ENCODE measurements at regions not wholly inside any gene's neighbourhood (a gene's known extent, or its start where the extent isn't known, plus 50 kb on each side); places are given as distances from the start of the nearest gene placed in this dataset.
A peak's percentile ranks its signal among the peaks of the same experiment; 100 is the strongest.

- Histone ChIP-seq H3K27ac (peak overlapping the region; percentile 98), H3K27me3 (no peaks in the 10 kb centered on the region), H3K9me3 (no peaks in the 10 kb centered on the region), H3K4me3 (ENCODE audit: low read depth in 1 of 2, low read length in 1 of 2) (no peak overlapping the region), H3K4me1 (ENCODE audit: control insufficient read depth in 1 of 2, insufficient read depth in 1 of 2, low read depth in 1 of 2, low read length in 1 of 2) (peaks cover 46% of the 10 kb centered on the region in 2 experiments), H3K36me3 (no peaks in the 10 kb centered on the region)
- no peak for TF ChIP-seq CTCF (IDR thresholded peaks at IDR 0.05)
These were observed 80.4 kb upstream of the BCOR start for GRCh38 chrX:40177942-40178715.

DNA sequence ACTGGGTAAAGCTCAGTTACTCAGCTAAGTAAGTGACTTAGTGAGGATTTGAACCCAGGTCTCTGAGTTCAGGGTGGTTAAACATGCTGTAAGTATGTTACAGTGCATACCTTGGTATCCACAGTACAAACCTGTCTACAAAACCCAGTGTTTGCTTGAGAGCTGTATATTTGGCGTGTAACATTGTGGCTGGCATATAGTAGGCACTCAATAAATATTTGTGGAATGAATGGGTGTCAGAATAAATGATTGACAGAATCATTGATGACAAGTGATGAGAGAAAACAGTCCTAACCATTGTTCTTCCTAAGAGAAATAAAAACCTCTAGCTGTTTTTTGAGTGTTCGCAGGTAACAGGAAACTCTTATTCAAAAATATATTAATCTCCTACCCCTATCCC lies 79.7 kb upstream of the BCOR start:
- Histone ChIP-seq H3K27me3 (peaks cover 1% of the 10 kb centered on the region), H3K4me3 (ENCODE audit: low read depth in 1 of 2, low read length in 1 of 2) (peak overlapping the region; percentile 76 to 79), H3K4me1 (ENCODE audit: control insufficient read depth in 1 of 2, insufficient read depth in 1 of 2, low read depth in 1 of 2, low read length in 1 of 2) (peaks cover 52% of the 10 kb centered on the region in 2 experiments), H3K27ac (peak overlapping the region; percentile 98), H3K9me3 (no peaks in the 10 kb centered on the region), H3K36me3 (no peaks in the 10 kb centered on the region)
- no peak for TF ChIP-seq CTCF (IDR thresholded peaks at IDR 0.05)

- H3K4me3 ChIP-seq (ENCODE audit: low read depth in 1 of 2, low read length in 1 of 2) = peak overlapping the region; percentile 76 to 79
- no peaks in the 10 kb centered on the region for H3K9me3 ChIP-seq
- no peaks in the 10 kb centered on the region for H3K36me3 ChIP-seq
- peak overlapping the region; percentile 98 for H3K27ac ChIP-seq
- peaks cover 55 to 56% of the 10 kb centered on the region in 2 experiments for H3K4me1 ChIP-seq (ENCODE audit: control insufficient read depth in 1 of 2, insufficient read depth in 1 of 2, low read depth in 1 of 2, low read length in 1 of 2)
- no peak for TF ChIP-seq CTCF (IDR thresholded peaks at IDR 0.05)
- peaks cover 5% of the 10 kb centered on the region for H3K27me3 ChIP-seq
These were observed 79.3 kb upstream of the BCOR start for GRCh38 chrX:40177117-40177430.

DNA sequence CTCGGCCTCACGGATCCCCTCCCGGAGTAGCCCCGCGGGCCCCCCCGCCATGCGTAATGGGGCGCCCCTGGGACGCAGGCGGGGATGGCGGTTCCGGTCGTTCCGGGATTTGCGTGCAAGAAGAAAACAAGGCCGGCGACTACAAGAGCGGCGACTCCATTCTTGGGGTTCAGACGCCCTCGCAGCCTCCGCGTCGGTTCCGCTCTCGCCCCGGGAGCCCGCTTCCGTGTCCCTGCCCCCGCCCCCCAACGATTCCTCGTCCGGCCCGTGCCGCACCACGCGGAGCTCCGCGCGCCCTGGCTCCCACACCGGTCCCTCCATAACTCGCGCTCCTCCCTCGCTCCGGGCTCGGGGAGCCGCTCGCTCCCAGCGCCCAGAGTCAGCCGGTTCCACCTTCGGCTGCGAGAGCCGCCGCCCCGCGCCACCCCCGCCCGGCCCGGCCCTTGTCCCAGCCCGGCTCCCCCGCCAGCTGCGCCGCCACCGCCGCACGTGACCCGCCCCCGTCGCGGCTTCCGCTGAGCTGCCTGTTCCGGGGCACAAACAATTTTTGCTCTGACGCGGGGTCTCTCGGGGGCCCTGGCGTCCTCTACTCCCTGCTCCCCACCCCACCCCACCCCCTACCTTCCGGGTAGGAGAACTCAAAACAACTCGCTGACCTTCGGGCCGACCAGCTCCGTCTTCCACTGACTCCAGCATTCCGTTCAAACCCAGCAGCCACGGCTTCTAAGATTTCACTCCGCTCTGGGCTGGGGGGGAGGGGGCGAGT lies 78.8 kb upstream of the BCOR start:
- H3K4me3 ChIP-seq (ENCODE audit: low read depth in 1 of 2, low read length in 1 of 2) = peak overlapping the region; percentile 76 to 79
- peaks cover 11% of the 10 kb centered on the region for H3K27me3 ChIP-seq
- H3K27ac ChIP-seq = peak overlapping the region; percentile 98
- H3K36me3 ChIP-seq = no peaks in the 10 kb centered on the region
- no peak for TF ChIP-seq CTCF (IDR thresholded peaks at IDR 0.05)
- H3K9me3 ChIP-seq = no peaks in the 10 kb centered on the region
- peaks cover 61 to 62% of the 10 kb centered on the region in 2 experiments for H3K4me1 ChIP-seq (ENCODE audit: control insufficient read depth in 1 of 2, insufficient read depth in 1 of 2, low read depth in 1 of 2, low read length in 1 of 2)

GRCh38 chrX:40175511-40176350 lies 78.0 kb upstream of the BCOR start:
- H3K27ac ChIP-seq = peak overlapping the region; percentile 98
- no peak for TF ChIP-seq CTCF (IDR thresholded peaks at IDR 0.05)
- H3K4me1 ChIP-seq (ENCODE audit: control insufficient read depth in 1 of 2, insufficient read depth in 1 of 2, low read depth in 1 of 2, low read length in 1 of 2) = peaks cover 67 to 68% of the 10 kb centered on the region in 2 experiments

More at GRCh38 chrX:40175511-40176350, 78.0 kb upstream of the BCOR start:
- Histone ChIP-seq H3K4me3 (ENCODE audit: low read depth in 1 of 2, low read length in 1 of 2) (peak overlapping the region; percentile 76 to 79), H3K9me3 (no peaks in the 10 kb centered on the region), H3K36me3 (no peaks in the 10 kb centered on the region), H3K27me3 (peaks cover 19% of the 10 kb centered on the region)
